ENCODE measurements at regions not wholly inside any gene's neighbourhood (a gene's known extent, or its start where the extent isn't known, plus 50 kb on each side); places are given as distances from the start of the nearest gene placed in this dataset.

- DNase-seq (ENCODE audit: insufficient read length, low spot score, missing footprints) = no peak
- H3K9me3 ChIP-seq (ENCODE audit: low read depth, low read length) = peaks cover 2% of the 10 kb centered on the region
- H3K4me3 ChIP-seq (ENCODE audit: insufficient read depth, low read length) = no peak overlapping the region
- no peaks in the 10 kb centered on the region for H4K20me1 ChIP-seq (ENCODE audit: insufficient read depth, low read length)
- no peaks in the 10 kb centered on the region for H3K27me3 ChIP-seq (ENCODE audit: insufficient read depth, low read length)
- no peak overlapping the region for H2AFZ ChIP-seq (ENCODE audit: low read length)
- TF ChIP-seq CTCF (IDR thresholded peaks at IDR 0.05; ENCODE audit: extremely low read depth, low read depth, low read length) = no peak
- no peak overlapping the region for H3K4me2 ChIP-seq (ENCODE audit: insufficient read depth, low read length)
- H3K36me3 ChIP-seq (ENCODE audit: insufficient read depth, low read length) = no peaks in the 10 kb centered on the region
- no peaks in the 10 kb centered on the region for H3K4me1 ChIP-seq (ENCODE audit: insufficient read depth, low read length)
- no peaks in the 10 kb centered on the region for H3K79me2 ChIP-seq (ENCODE audit: insufficient read depth, low read length)
- no peak overlapping the region for H3K27ac ChIP-seq (ENCODE audit: low read depth, low read length)
Measured at GRCh38 chr1:4327142-4327541, 327.3 kb upstream of the AJAP1 start.

- Histone ChIP-seq H3K4me1 (ENCODE audit: insufficient read depth, low read length) (no peaks in the 10 kb centered on the region), H4K20me1 (ENCODE audit: insufficient read depth, low read length) (no peaks in the 10 kb centered on the region), H3K36me3 (ENCODE audit: insufficient read depth, low read length) (no peaks in the 10 kb centered on the region), H3K4me2 (ENCODE audit: insufficient read depth, low read length) (no peak overlapping the region), H3K79me2 (ENCODE audit: insufficient read depth, low read length) (no peaks in the 10 kb centered on the region), H3K9me3 (ENCODE audit: low read depth, low read length) (peaks cover 2% of the 10 kb centered on the region), H3K27ac (ENCODE audit: low read depth, low read length) (no peak overlapping the region), H3K4me3 (ENCODE audit: insufficient read depth, low read length) (no peak overlapping the region), H2AFZ (ENCODE audit: low read length) (no peak overlapping the region), H3K27me3 (ENCODE audit: insufficient read depth, low read length) (no peaks in the 10 kb centered on the region)
- DNase-seq (ENCODE audit: insufficient read length, low spot score, missing footprints) = no peak
- TF ChIP-seq CTCF (IDR thresholded peaks at IDR 0.05; ENCODE audit: extremely low read depth, low read depth, low read length) = no peak
Measured at GRCh38 chr1:4328402-4329071, 325.9 kb upstream of the AJAP1 start.

- H3K4me2 ChIP-seq (ENCODE audit: insufficient read depth, low read length) = no peak overlapping the region
- peaks cover 2% of the 10 kb centered on the region for H3K9me3 ChIP-seq (ENCODE audit: low read depth, low read length)
- H3K4me1 ChIP-seq (ENCODE audit: insufficient read depth, low read length) = no peaks in the 10 kb centered on the region
- no peaks in the 10 kb centered on the region for H4K20me1 ChIP-seq (ENCODE audit: insufficient read depth, low read length)
- no peak overlapping the region for H2AFZ ChIP-seq (ENCODE audit: low read length)
- no peak for DNase-seq (ENCODE audit: insufficient read length, low spot score, missing footprints)
- H3K27ac ChIP-seq (ENCODE audit: low read depth, low read length) = no peak overlapping the region
- H3K4me3 ChIP-seq (ENCODE audit: insufficient read depth, low read length) = no peak overlapping the region
- TF ChIP-seq CTCF (IDR thresholded peaks at IDR 0.05; ENCODE audit: extremely low read depth, low read depth, low read length) = no peak
- no peaks in the 10 kb centered on the region for H3K79me2 ChIP-seq (ENCODE audit: insufficient read depth, low read length)
- no peaks in the 10 kb centered on the region for H3K36me3 ChIP-seq (ENCODE audit: insufficient read depth, low read length)
- no peaks in the 10 kb centered on the region for H3K27me3 ChIP-seq (ENCODE audit: insufficient read depth, low read length)
Measured at GRCh38 chr1:4330805-4331766, 323.3 kb upstream of the AJAP1 start.

- Histone ChIP-seq H3K27me3 (ENCODE audit: insufficient read depth, low read length) (no peaks in the 10 kb centered on the region), H4K20me1 (ENCODE audit: insufficient read depth, low read length) (no peaks in the 10 kb centered on the region), H3K4me2 (ENCODE audit: insufficient read depth, low read length) (no peak overlapping the region), H2AFZ (ENCODE audit: low read length) (no peak overlapping the region), H3K9me3 (ENCODE audit: low read depth, low read length) (peaks cover 2% of the 10 kb centered on the region), H3K79me2 (ENCODE audit: insufficient read depth, low read length) (no peaks in the 10 kb centered on the region), H3K36me3 (ENCODE audit: insufficient read depth, low read length) (no peaks in the 10 kb centered on the region), H3K27ac (ENCODE audit: low read depth, low read length) (no peak overlapping the region), H3K4me3 (ENCODE audit: insufficient read depth, low read length) (no peak overlapping the region), H3K4me1 (ENCODE audit: insufficient read depth, low read length) (no peaks in the 10 kb centered on the region)
- DNase-seq (ENCODE audit: insufficient read length, low spot score, missing footprints) = no peak
- TF ChIP-seq CTCF (IDR thresholded peaks at IDR 0.05; ENCODE audit: extremely low read depth, low read depth, low read length) = no peak
Measured at GRCh38 chr1:4331767-4332163, 322.6 kb upstream of the AJAP1 start.

Measured in osteoblast (primary cell).